Fibroblast of villous mesenchyme (primary cell): ENCODE measurements at regions not wholly inside any gene's neighbourhood (a gene's known extent, or its start where the extent isn't known, plus 50 kb on each side); places are given as distances from the start of the nearest gene placed in this dataset.

ENCODE experiments used
- DNase-seq: peaks from one replicate; pipeline ENCODE4 v3.0.0-alpha.2; 2010; ENCODE audit warnings: low read depth
- H3K4me3 ChIP-seq: 2 replicates; pipeline ENCODE4 v1.5.1; 2011; ENCODE audit warnings: low read depth, mild to moderate bottlenecking, low read length
- CTCF ChIP-seq: IDR thresholded peaks from 2 replicates; pipeline ENCODE4 v1.5.1; 2012; ENCODE audit warnings: low read depth, mild to moderate bottlenecking, low read length; ENCODE audit not compliant: insufficient read depth

DNA sequence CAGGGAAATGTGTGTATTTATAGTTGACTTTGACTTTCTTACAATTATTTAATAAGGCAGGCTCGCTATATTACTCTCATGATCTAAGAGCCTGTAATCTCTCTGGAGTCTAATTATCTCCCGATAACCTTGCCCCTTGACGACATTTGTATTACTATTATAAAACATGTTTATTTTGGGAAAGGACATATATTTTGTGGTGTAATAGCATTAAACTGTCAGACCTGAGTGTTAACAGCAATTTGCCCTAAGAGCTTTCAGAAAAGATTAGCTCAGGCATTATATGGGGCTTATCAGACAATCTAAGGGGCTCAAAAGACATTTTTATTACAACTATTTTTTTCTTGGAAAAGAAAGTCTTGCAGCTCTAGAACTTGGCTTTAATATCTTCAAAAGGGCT is 427.9 kb upstream of the SLIT2 start:
- TF ChIP-seq CTCF: no peak
- DNase-seq: peak; percentile 60
- H3K4me3 ChIP-seq: no peak overlapping the region

DNA sequence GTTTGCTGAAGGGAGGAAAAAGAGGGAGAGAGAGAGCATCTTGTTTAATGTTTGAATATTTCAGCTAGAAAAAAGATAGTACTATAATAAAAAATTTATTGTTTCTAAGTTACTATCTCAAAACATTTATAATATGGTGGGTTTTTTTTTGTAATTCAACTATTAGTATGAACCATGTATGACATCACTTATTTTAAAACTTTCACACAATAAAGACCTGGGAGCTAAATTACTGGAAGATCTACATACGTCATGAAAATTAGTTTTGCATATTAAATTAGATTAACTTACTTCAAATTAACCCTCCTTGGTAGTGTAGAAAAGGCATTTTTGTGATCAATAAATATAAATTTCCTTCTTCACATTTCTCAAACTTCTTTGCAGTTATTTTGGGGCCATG is 432.0 kb upstream of the SLIT2 start:
- no peak for TF ChIP-seq CTCF
- DNase-seq: no peak

GRCh38 chr4:19809989-19810388 is 441.7 kb upstream of the SLIT2 start:
- DNase-seq: no peak
- H3K4me3 ChIP-seq: no peak overlapping the region
- no peak for TF ChIP-seq CTCF

More for the DNA sequence above, 432.0 kb upstream of the SLIT2 start:
- no peak overlapping the region for H3K4me3 ChIP-seq

GRCh38 chr4:19807505-19807904 is 444.2 kb upstream of the SLIT2 start:
- peak; percentile 70 for DNase-seq
- TF ChIP-seq CTCF: no peak
- no peak overlapping the region for H3K4me3 ChIP-seq

GRCh38 chr4:19806865-19807264 is 444.8 kb upstream of the SLIT2 start:
- H3K4me3 ChIP-seq: no peak overlapping the region
- no peak for TF ChIP-seq CTCF
- no peak for DNase-seq

DNA sequence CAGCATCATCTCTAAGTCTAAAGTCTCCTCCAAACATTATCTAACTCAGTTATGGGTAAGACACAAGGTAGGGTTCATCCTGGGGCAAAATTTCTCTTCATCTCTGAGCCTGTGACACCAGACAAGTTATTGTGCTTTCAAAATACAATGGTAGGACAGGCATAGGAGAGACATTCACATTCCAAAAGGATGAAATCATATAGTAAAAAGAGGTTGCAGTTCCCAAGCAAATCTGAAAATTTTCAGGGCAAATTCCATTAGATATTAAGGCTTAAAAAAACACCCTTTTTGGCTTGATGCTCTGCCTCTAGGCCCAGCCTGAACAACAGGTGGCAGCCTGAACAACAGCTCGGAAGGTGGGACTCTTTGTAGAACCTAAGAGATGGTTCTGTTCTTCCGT is 448.3 kb upstream of the SLIT2 start:
- no peak for TF ChIP-seq CTCF
- DNase-seq: no peak

GRCh38 chr4:19793831-19794230 is 457.9 kb upstream of the SLIT2 start:
- no peak overlapping the region for H3K4me3 ChIP-seq
- no peak for TF ChIP-seq CTCF
- no peak for DNase-seq

More for the DNA sequence above, 448.3 kb upstream of the SLIT2 start:
- no peak overlapping the region for H3K4me3 ChIP-seq
